GM12878 (cell line): ENCODE measurements at regions not wholly inside any gene's neighbourhood (a gene's known extent, or its start where the extent isn't known, plus 50 kb on each side); places are given as distances from the start of the nearest gene placed in this dataset.

Experiments
- ATAC-seq: fragments of 200-7000 bp; cut with Tn5 transposase; 3 replicates; pipeline ENCODE4 v1.9.1; 2020; ENCODE audit warnings: mild to moderate bottlenecking, moderate library complexity
- BruUV-seq: library from RNA; stranded (reverse); fragments of 400-500 nt; replicated peaks from 2 replicates; lab custom pipeline; 2021; lab: Mats Ljungman, UMichigan
- CTCF ChIA-PET: fragments of 300-600 bp; sonication (Branson Sonifier 250); formaldehyde crosslinking; extraction: SDS; loops from one replicate; lab custom pipeline; 2021; ENCODE audit warnings: inconsistent platforms; lab: Yijun Ruan, JAX
- POLR2A ChIA-PET: fragments of 350-600 bp; formaldehyde crosslinking; extraction: SDS; loops from one replicate; lab custom pipeline; 2021; ENCODE audit warnings: inconsistent platforms; lab: Charles Lee
- RAD21 ChIA-PET: fragments of 300-600 bp; sonication (Branson Sonifier 250); formaldehyde crosslinking; loops from one replicate; lab custom pipeline; 2023; ENCODE audit warnings: antibody characterized with exemption; ENCODE audit not compliant: unreplicated experiment; lab: Charles Lee
- SMC1A ChIA-PET: fragments of 300-600 bp; sonication (Branson Sonifier 250); formaldehyde crosslinking; loops from one replicate; lab custom pipeline; 2023; ENCODE audit not compliant: unreplicated experiment, uncharacterized antibody; lab: Charles Lee
- DNase-seq: peaks from one replicate; pipeline ENCODE4 v3.0.0-alpha.2; 2011; ENCODE audit warnings: low read depth, low spot score
- FAIRE-seq: peaks from 3 replicates; lab custom pipeline; 2011; peaks lifted over from hg19 to GRCh38; lab: Jason Lieb, UNC
- H2AFZ ChIP-seq: 2 replicates; pipeline ENCODE4 v1.6.0; 2011; ENCODE audit warnings: low read depth, low read length, control low read depth; ENCODE audit not compliant: control insufficient read depth
- H3K27ac ChIP-seq: 2 replicates; pipeline ENCODE4 v1.5.1; 2011; ENCODE audit warnings: control low read depth; ENCODE audit not compliant: control insufficient read depth, insufficient read depth
- H3K27me3 ChIP-seq, 2 experiments: replicated peaks in 1 of 2; 2 replicates each; pipeline versions ENCODE4 v1.6.0 to v1.6.1; 2011; ENCODE audit warnings: low read length in 1 of 2; ENCODE audit not compliant: control insufficient read depth in 2 of 2, insufficient read depth in 2 of 2
- H3K36me3 ChIP-seq, 2 experiments: 2 replicates each; pipeline ENCODE4 v1.5.1; 2011; ENCODE audit warnings: low read length in 1 of 2; ENCODE audit not compliant: control insufficient read depth in 2 of 2, insufficient read depth in 2 of 2
- H3K4me1 ChIP-seq: 2 replicates; pipeline ENCODE4 v1.6.1; 2011; ENCODE audit warnings: mild to moderate bottlenecking, low read length, moderate library complexity, mixed read lengths; ENCODE audit not compliant: control insufficient read depth, insufficient read depth
- H3K4me2 ChIP-seq: 2 replicates; pipeline ENCODE4 v1.6.0; 2011; ENCODE audit warnings: control low read depth; ENCODE audit not compliant: control insufficient read depth, insufficient read depth
- H3K4me3 ChIP-seq: fragments of 200-600 bp; sonication (generic); 2 replicates; pipeline ENCODE4 v1.5.1; 2016
- H3K79me2 ChIP-seq: 2 replicates; pipeline ENCODE4 v1.6.0; 2011; ENCODE audit warnings: low read length; ENCODE audit not compliant: control insufficient read depth, insufficient read depth
- H3K9ac ChIP-seq: 2 replicates; pipeline ENCODE4 v1.8.0; 2011; ENCODE audit warnings: low read length, control low read depth, mixed read lengths; ENCODE audit not compliant: control insufficient read depth, insufficient read depth
- H3K9me3 ChIP-seq: replicated peaks from 3 replicates; pipeline ENCODE4 v1.5.1; 2011; ENCODE audit warnings: mild to moderate bottlenecking, low read length; ENCODE audit not compliant: control insufficient read depth, insufficient read depth
- H4K20me1 ChIP-seq: 2 replicates; pipeline ENCODE4 v1.6.0; 2011; ENCODE audit not compliant: control insufficient read depth, insufficient read depth
- CREM ChIP-seq: IDR thresholded peaks from 2 replicates; pipeline ENCODE4 v1.6.1; 2014; ENCODE audit warnings: antibody characterized with exemption, low read depth
- HDAC6 ChIP-seq: fragments of 200-600 bp; sonication (generic); IDR thresholded peaks from one replicate; pipeline ENCODE4 v1.8.0; 2017; ENCODE audit warnings: antibody characterized with exemption; ENCODE audit not compliant: unreplicated experiment
- JUNB ChIP-seq: IDR thresholded peaks from 2 replicates; pipeline ENCODE4 v1.6.1; 2016; ENCODE audit warnings: antibody characterized with exemption, mild to moderate bottlenecking
- NBN ChIP-seq: fragments of 450-650 bp; IDR thresholded peaks from 2 replicates; pipeline ENCODE4 v1.6.1; 2016
- NFIC ChIP-seq: IDR thresholded peaks from 2 replicates; pipeline ENCODE4 v1.6.1; 2012; ENCODE audit warnings: low read depth, mild to moderate bottlenecking, inconsistent platforms, low read length, moderate library complexity
- NRF1 ChIP-seq: conservative IDR thresholded peaks from 2 replicates; pipeline ENCODE4 v1.6.1; 2011; ENCODE audit warnings: mild to moderate bottlenecking, low read depth, low read length, improper control_type of control experiment
- RCOR1 ChIP-seq: conservative IDR thresholded peaks from 2 replicates; pipeline ENCODE4 v1.6.1; 2012; ENCODE audit warnings: low read depth, low read length, improper control_type of control experiment
- RELB ChIP-seq: fragments of 450-650 bp; IDR thresholded peaks from 2 replicates; pipeline ENCODE4 v1.6.1; 2017; ENCODE audit warnings: low read depth, mild to moderate bottlenecking, moderate library complexity
- SUPT20H ChIP-seq: IDR thresholded peaks from 2 replicates; pipeline ENCODE4 v1.6.1; 2011; ENCODE audit warnings: low read depth, mild to moderate bottlenecking, low read length, moderate library complexity, borderline replicate concordance; ENCODE audit not compliant: control insufficient read depth
- ZNF274 ChIP-seq: IDR thresholded peaks from one replicate; pipeline ENCODE4 v1.8.0; 2011; ENCODE audit not compliant: insufficient read length, insufficient read depth
- in situ Hi-C: fragments of 300-500 bp; cut with MboI; formaldehyde crosslinking; loops from 9 replicates; pipeline ENCODE4 v1.14.3; 2018; ENCODE audit warnings: mixed read lengths
- intact Hi-C: fragments of 100-400 bp; cut with micrococcal nuclease; formaldehyde crosslinking; loops from one replicate; pipeline ENCODE4 v1.14.2; 2022; ENCODE audit not compliant: unreplicated experiment
- TF ChIP-seq, protein P1 (sequence below): IDR thresholded peaks from 2 replicates; pipeline ENCODE4 v1.6.1; 2011; ENCODE audit warnings: mild to moderate bottlenecking, low read depth, low read length, moderate library complexity; ENCODE audit not compliant: insufficient replicate concordance

DNA sequence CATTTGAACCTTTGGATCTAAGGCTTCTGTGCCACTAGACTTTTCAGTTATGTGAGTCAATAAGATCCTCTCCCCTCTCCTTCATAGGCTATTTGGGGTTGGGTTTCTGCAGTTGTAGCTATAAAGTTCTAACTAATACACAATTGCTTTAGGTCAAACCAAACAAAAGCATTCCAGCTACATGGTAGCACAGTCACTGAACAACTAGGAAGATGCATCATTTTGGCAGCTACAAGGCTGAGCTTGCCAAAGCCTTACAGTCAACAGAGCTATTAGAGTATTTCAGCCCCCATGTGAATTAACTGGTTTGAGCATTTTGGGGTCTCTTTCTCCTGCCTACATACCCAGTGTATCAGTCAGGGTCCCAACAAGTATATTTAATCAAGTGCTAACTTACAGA, 234.6 kb downstream of the ZNF608 start:
- Histone ChIP-seq H3K4me3 (no peak overlapping the region), H3K9ac (no peak overlapping the region), H3K9me3 (no peaks in the 10 kb centered on the region), H2AFZ (no peak overlapping the region), H3K79me2 (no peaks in the 10 kb centered on the region), H3K27ac (no peak overlapping the region), H3K4me2 (no peak overlapping the region), H3K36me3 (no peaks in the 10 kb centered on the region), H3K27me3 (no peaks in the 10 kb centered on the region), H3K4me1 (no peaks in the 10 kb centered on the region), H4K20me1 (no peaks in the 10 kb centered on the region)
- in situ Hi-C loops, result no loop called here
- DNase-seq (no peak), ATAC-seq (no peak), FAIRE-seq (no peak)
- intact Hi-C loops, result no loop called here
- no TSS peak for BruUV-seq
- ChIA-PET RAD21 (no interaction called here), SMC1A (no interaction called here), CTCF (no interaction called here), POLR2A (no interaction called here)
- no peak for TF ChIP-seq ZNF274
- TF ChIP-seq JUNB, result no peak
- TF ChIP-seq NBN, result no peak
- no peak for TF ChIP-seq HDAC6
- TF ChIP-seq NFIC, result no peak
- TF ChIP-seq SUPT20H, result no peak
- no peak for TF ChIP-seq RCOR1
- TF ChIP-seq, protein P1, sequence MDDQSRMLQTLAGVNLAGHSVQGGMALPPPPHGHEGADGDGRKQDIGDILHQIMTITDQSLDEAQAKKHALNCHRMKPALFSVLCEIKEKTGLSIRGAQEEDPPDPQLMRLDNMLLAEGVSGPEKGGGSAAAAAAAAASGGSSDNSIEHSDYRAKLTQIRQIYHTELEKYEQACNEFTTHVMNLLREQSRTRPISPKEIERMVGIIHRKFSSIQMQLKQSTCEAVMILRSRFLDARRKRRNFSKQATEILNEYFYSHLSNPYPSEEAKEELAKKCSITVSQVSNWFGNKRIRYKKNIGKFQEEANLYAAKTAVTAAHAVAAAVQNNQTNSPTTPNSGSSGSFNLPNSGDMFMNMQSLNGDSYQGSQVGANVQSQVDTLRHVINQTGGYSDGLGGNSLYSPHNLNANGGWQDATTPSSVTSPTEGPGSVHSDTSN, result no peak
- no peak for TF ChIP-seq NRF1
- no peak for TF ChIP-seq CREM
- no peak for TF ChIP-seq RELB
- TF ChIP-seq, all 136 proteins: peak for 0
